Liver (tissue), 3 donors: ENCODE measurements at regions not wholly inside any gene's neighbourhood (a gene's known extent, or its start where the extent isn't known, plus 50 kb on each side); places are given as distances from the start of the nearest gene placed in this dataset.

Experiments used
- CTCF ChIP-seq: fragments of 150-350 bp; IDR thresholded peaks from 2 replicates; pipeline ENCODE4 v1.5.1; 2017; ENCODE audit warnings: improper control_type of control experiment, low read depth, low read length; ENCODE audit not compliant: missing input control
- EGR1 ChIP-seq, 2 donors: IDR thresholded peaks; 2 replicates each; pipeline ENCODE4 v1.6.1; 2016 to 2018; ENCODE audit warnings: antibody characterized with exemption in 2 of 2, low read depth in 2 of 2
- FOXA1 ChIP-seq: IDR thresholded peaks from 2 replicates; pipeline ENCODE4 v1.6.1; 2016; ENCODE audit warnings: antibody characterized with exemption
- REST ChIP-seq: IDR thresholded peaks from 2 replicates; pipeline ENCODE4 v1.6.1; 2016; ENCODE audit warnings: antibody characterized with exemption, mild to moderate bottlenecking
- SP1 ChIP-seq: IDR thresholded peaks from 2 replicates; pipeline ENCODE4 v1.6.1; 2018; ENCODE audit warnings: antibody characterized with exemption, mild to moderate bottlenecking
- YY1 ChIP-seq: IDR thresholded peaks from 2 replicates; pipeline ENCODE4 v1.6.1; 2016; ENCODE audit warnings: antibody characterized with exemption, mild to moderate bottlenecking
- donor health status: healthy.
- donor health status: healthy.

GRCh38 chr18:71018816-71019215 lies 730.0 kb downstream of the SOCS6 start:
- TF ChIP-seq CTCF: no peak
- no peak for TF ChIP-seq REST
- TF ChIP-seq SP1: no peak
- TF ChIP-seq EGR1 (IDR thresholded peaks at IDR 0.05; ENCODE audit: low read depth in 2 of 2): no peak
- TF ChIP-seq YY1: no peak
- TF ChIP-seq FOXA1: no peak
